K562 (cell line): ENCODE measurements at regions not wholly inside any gene's neighbourhood (a gene's known extent, or its start where the extent isn't known, plus 50 kb on each side); places are given as distances from the start of the nearest gene placed in this dataset.

Experiments used
- ARHGAP35 ChIP-seq: fragments of 450-650 bp; IDR thresholded peaks from 2 replicates; pipeline ENCODE4 v1.6.1; 2018; ENCODE audit not compliant: partially characterized antibody
- CREM ChIP-seq: IDR thresholded peaks from 2 replicates; pipeline ENCODE4 v1.6.1; 2014; ENCODE audit warnings: antibody characterized with exemption, low read depth
- ETV1 ChIP-seq: fragments of 450-650 bp; conservative IDR thresholded peaks from 2 replicates; pipeline ENCODE4 v1.6.1; 2016; ENCODE audit warnings: missing genetic modification characterization, control low read depth, low read depth, missing compliant biosample characterization
- EWSR1 ChIP-seq: fragments of 450-650 bp; IDR thresholded peaks from 2 replicates; pipeline ENCODE4 v1.6.1; 2018; ENCODE audit warnings: borderline replicate concordance, mild to moderate bottlenecking, low read depth, moderate library complexity; ENCODE audit not compliant: partially characterized antibody
- FOXJ2 ChIP-seq: fragments of 200-800 bp; sonication (Bioruptor generic); IDR thresholded peaks from 2 replicates; pipeline ENCODE4 v1.6.1; 2016; ENCODE audit warnings: missing genetic modification characterization, missing compliant biosample characterization
- GTF2E2 ChIP-seq: fragments of 200-800 bp; sonication (Bioruptor generic); IDR thresholded peaks from 2 replicates; pipeline ENCODE4 v1.6.1; 2016; ENCODE audit warnings: missing genetic modification characterization, missing compliant biosample characterization
- HDGF ChIP-seq: fragments of 450-650 bp; IDR thresholded peaks from 2 replicates; pipeline ENCODE4 v1.6.1; 2016
- KAT8 ChIP-seq: fragments of 450-650 bp; IDR thresholded peaks from 2 replicates; pipeline ENCODE4 v1.6.1; 2016; ENCODE audit warnings: low read depth, mild to moderate bottlenecking
- POLR2A ChIP-seq: fragments of 450-650 bp; conservative IDR thresholded peaks from 2 replicates; pipeline ENCODE4 v1.6.1; 2016
- RBM17 ChIP-seq: fragments of 200-400 bp; formaldehyde crosslinking; IDR thresholded peaks from 2 replicates; pipeline ENCODE4 v1.6.1; 2017; ENCODE audit warnings: low read depth, mild to moderate bottlenecking, low read length, borderline replicate concordance
- RBM39 ChIP-seq: fragments of 200-400 bp; formaldehyde crosslinking; optimal IDR thresholded peaks from 2 replicates; pipeline ENCODE3; 2018; ENCODE audit warnings: low read depth, low read length
- SMARCA5 ChIP-seq: fragments of 450-650 bp; IDR thresholded peaks from 2 replicates; pipeline ENCODE4 v1.6.1; 2016
- SP1 ChIP-seq: sonication (generic); formaldehyde crosslinking; IDR thresholded peaks from 2 replicates; pipeline ENCODE4 v1.8.1; 2022; ENCODE audit warnings: mild to moderate bottlenecking, missing genetic modification reagents
- SRSF7 ChIP-seq: fragments of 200-400 bp; formaldehyde crosslinking; optimal IDR thresholded peaks from 2 replicates; pipeline ENCODE3; 2017; ENCODE audit warnings: mild to moderate bottlenecking, low read depth, low read length
- YY1 ChIP-seq, 3 experiments: IDR thresholded peaks; 2 replicates each; pipeline ENCODE4 v1.6.1; 2011; ENCODE audit warnings: low read length in 2 of 3, mild to moderate bottlenecking in 2 of 3, moderate library complexity in 2 of 3, borderline replicate concordance in 1 of 3, control low read depth in 1 of 3, low read depth in 1 of 3; ENCODE audit not compliant: insufficient read depth in 3 of 3, insufficient replicate concordance in 2 of 3, control insufficient read depth in 1 of 3, insufficient read length in 1 of 3; ENCODE audit errors: extremely low read depth in 1 of 3
- ZNF24 ChIP-seq: fragments of 450-650 bp; IDR thresholded peaks from 2 replicates; pipeline ENCODE4 v1.6.1; 2016
- ZNF586 ChIP-seq: fragments of 450-650 bp; formaldehyde crosslinking; conservative IDR thresholded peaks from 2 replicates; pipeline ENCODE4 v1.4.0; 2020; ENCODE audit warnings: mild to moderate bottlenecking, moderate library complexity
- ZNF668 ChIP-seq: fragments of 250-450 bp; sonication (Bioruptor Pico); IDR thresholded peaks from 2 replicates; pipeline ENCODE4 v1.8.0; 2022; ENCODE audit warnings: mild to moderate bottlenecking, inconsistent platforms
- TF ChIP-seq, protein P1 (sequence below): fragments of 250-450 bp; sonication (Bioruptor Pico); IDR thresholded peaks from 2 replicates; pipeline ENCODE4 v1.5.0; 2021
- TF ChIP-seq, protein P2 (sequence below): sonication (generic); formaldehyde crosslinking; IDR thresholded peaks from 2 replicates; pipeline ENCODE4 v1.8.0; 2022; ENCODE audit warnings: mild to moderate bottlenecking, missing genetic modification reagents
- TF ChIP-seq, protein P3 (sequence below): fragments of 250-450 bp; sonication (Bioruptor Pico); IDR thresholded peaks from 2 replicates; pipeline ENCODE4 v1.4.0; 2020; ENCODE audit warnings: mild to moderate bottlenecking
- TF ChIP-seq, protein P4 (sequence below): fragments of 250-450 bp; sonication (Bioruptor Pico); IDR thresholded peaks from 2 replicates; pipeline ENCODE4 v1.4.0; 2020; ENCODE audit warnings: mild to moderate bottlenecking, moderate library complexity, borderline replicate concordance
- TF ChIP-seq, protein P5 (sequence below): fragments of 200-800 bp; sonication (Bioruptor generic); IDR thresholded peaks from 2 replicates; pipeline ENCODE4 v1.6.1; 2017; ENCODE audit warnings: missing genetic modification characterization, missing compliant biosample characterization

DNA sequence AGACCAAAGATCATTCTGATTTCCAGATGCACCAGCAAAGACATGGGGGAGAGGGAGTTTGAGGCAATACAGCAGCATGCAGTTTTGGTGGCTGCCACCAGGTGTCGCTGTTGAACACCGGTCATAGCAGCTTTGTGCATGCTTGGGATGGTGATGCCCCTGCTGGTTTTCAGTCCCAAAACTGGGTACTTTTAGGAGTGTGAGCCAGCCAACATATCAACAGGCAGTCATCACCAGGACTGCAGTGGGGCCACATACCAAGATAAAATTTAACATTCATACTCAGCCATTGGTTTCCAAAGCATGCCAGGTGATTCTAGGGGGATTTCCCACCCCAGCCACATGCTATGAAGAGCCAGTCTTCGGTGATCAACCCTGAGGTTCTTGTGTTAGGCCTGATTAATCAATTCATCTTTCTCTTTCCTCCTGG, 64.2 kb downstream of the PHETA1 start (continued):
- TF ChIP-seq, protein P1, sequence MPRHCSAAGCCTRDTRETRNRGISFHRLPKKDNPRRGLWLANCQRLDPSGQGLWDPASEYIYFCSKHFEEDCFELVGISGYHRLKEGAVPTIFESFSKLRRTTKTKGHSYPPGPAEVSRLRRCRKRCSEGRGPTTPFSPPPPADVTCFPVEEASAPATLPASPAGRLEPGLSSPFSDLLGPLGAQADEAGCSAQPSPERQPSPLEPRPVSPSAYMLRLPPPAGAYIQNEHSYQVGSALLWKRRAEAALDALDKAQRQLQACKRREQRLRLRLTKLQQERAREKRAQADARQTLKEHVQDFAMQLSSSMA (CRISPR knock-in tag), result no peak
- TF ChIP-seq EWSR1, result no peak
- TF ChIP-seq SMARCA5, result no peak
- TF ChIP-seq RBM39, result no peak
- TF ChIP-seq RBM17, result no peak
- TF ChIP-seq, protein P2, sequence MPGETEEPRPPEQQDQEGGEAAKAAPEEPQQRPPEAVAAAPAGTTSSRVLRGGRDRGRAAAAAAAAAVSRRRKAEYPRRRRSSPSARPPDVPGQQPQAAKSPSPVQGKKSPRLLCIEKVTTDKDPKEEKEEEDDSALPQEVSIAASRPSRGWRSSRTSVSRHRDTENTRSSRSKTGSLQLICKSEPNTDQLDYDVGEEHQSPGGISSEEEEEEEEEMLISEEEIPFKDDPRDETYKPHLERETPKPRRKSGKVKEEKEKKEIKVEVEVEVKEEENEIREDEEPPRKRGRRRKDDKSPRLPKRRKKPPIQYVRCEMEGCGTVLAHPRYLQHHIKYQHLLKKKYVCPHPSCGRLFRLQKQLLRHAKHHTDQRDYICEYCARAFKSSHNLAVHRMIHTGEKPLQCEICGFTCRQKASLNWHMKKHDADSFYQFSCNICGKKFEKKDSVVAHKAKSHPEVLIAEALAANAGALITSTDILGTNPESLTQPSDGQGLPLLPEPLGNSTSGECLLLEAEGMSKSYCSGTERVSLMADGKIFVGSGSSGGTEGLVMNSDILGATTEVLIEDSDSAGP, result no peak
- no peak for TF ChIP-seq ETV1 (tag)
- TF ChIP-seq, protein P3, sequence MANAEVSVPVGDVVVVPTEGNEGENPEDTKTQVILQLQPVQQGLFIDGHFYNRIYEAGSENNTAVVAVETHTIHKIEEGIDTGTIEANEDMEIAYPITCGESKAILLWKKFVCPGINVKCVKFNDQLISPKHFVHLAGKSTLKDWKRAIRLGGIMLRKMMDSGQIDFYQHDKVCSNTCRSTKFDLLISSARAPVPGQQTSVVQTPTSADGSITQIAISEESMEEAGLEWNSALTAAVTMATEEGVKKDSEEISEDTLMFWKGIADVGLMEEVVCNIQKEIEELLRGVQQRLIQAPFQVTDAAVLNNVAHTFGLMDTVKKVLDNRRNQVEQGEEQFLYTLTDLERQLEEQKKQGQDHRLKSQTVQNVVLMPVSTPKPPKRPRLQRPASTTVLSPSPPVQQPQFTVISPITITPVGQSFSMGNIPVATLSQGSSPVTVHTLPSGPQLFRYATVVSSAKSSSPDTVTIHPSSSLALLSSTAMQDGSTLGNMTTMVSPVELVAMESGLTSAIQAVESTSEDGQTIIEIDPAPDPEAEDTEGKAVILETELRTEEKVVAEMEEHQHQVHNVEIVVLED (CRISPR knock-in tag), result no peak
- peak in 1 of 3 experiments; percentile 33 for TF ChIP-seq YY1 (IDR thresholded peaks at IDR 0.05; ENCODE audit: borderline replicate concordance in 1 of 3, control insufficient read depth in 1 of 3, extremely low read depth in 1 of 3, insufficient read depth in 3 of 3, insufficient read length in 1 of 3, insufficient replicate concordance in 2 of 3, low read depth in 1 of 3, low read length in 2 of 3)
- TF ChIP-seq ZNF668 (CRISPR knock-in tag), result no peak
- TF ChIP-seq ZNF586, result no peak
- no peak; the same call in 1 of the 2 replicates for TF ChIP-seq SP1 (CRISPR knock-in tag)
- peak; percentile 55; the same call in 1 of the 2 replicates for TF ChIP-seq CREM
- no peak for TF ChIP-seq FOXJ2 (tag)
- TF ChIP-seq ARHGAP35, result no peak
- TF ChIP-seq, protein P4, sequence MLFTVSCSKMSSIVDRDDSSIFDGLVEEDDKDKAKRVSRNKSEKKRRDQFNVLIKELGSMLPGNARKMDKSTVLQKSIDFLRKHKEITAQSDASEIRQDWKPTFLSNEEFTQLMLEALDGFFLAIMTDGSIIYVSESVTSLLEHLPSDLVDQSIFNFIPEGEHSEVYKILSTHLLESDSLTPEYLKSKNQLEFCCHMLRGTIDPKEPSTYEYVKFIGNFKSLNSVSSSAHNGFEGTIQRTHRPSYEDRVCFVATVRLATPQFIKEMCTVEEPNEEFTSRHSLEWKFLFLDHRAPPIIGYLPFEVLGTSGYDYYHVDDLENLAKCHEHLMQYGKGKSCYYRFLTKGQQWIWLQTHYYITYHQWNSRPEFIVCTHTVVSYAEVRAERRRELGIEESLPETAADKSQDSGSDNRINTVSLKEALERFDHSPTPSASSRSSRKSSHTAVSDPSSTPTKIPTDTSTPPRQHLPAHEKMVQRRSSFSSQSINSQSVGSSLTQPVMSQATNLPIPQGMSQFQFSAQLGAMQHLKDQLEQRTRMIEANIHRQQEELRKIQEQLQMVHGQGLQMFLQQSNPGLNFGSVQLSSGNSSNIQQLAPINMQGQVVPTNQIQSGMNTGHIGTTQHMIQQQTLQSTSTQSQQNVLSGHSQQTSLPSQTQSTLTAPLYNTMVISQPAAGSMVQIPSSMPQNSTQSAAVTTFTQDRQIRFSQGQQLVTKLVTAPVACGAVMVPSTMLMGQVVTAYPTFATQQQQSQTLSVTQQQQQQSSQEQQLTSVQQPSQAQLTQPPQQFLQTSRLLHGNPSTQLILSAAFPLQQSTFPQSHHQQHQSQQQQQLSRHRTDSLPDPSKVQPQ (CRISPR knock-in tag), result no peak
- no peak for TF ChIP-seq GTF2E2 (tag)
- no peak for TF ChIP-seq HDGF
- TF ChIP-seq, protein P5, sequence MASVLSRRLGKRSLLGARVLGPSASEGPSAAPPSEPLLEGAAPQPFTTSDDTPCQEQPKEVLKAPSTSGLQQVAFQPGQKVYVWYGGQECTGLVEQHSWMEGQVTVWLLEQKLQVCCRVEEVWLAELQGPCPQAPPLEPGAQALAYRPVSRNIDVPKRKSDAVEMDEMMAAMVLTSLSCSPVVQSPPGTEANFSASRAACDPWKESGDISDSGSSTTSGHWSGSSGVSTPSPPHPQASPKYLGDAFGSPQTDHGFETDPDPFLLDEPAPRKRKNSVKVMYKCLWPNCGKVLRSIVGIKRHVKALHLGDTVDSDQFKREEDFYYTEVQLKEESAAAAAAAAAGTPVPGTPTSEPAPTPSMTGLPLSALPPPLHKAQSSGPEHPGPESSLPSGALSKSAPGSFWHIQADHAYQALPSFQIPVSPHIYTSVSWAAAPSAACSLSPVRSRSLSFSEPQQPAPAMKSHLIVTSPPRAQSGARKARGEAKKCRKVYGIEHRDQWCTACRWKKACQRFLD, result no peak
- TF ChIP-seq POLR2A, result no peak
- TF ChIP-seq SRSF7, result no peak
- TF ChIP-seq ZNF24, result no peak; the same call in 1 of the 2 replicates
- TF ChIP-seq KAT8, result no peak
